Astrocyte (in vitro differentiated cells and primary cell): ENCODE measurements at regions not wholly inside any gene's neighbourhood (a gene's known extent, or its start where the extent isn't known, plus 50 kb on each side); places are given as distances from the start of the nearest gene placed in this dataset.

Experiments used
- DNase-seq: peaks from one replicate; pipeline ENCODE4 v3.0.0-alpha.2; 2010; ENCODE audit warnings: low read depth
- FAIRE-seq: peaks from 2 replicates; lab custom pipeline; 2011; peaks lifted over from hg19 to GRCh38; lab: Jason Lieb, UNC
- H2AFZ ChIP-seq: 2 replicates; pipeline ENCODE4 v1.6.0; 2012; ENCODE audit warnings: low read depth, low read length, inconsistent platforms
- H3K27ac ChIP-seq: 2 replicates; pipeline ENCODE4 v1.5.1; 2011; ENCODE audit warnings: low read depth, low read length, inconsistent platforms
- H3K27me3 ChIP-seq: 2 replicates; pipeline ENCODE4 v1.6.0; 2011; ENCODE audit warnings: low read length, inconsistent platforms; ENCODE audit not compliant: insufficient read depth
- H3K36me3 ChIP-seq: 2 replicates; pipeline ENCODE4 v1.5.1; 2011; ENCODE audit warnings: low read length, inconsistent platforms; ENCODE audit not compliant: insufficient read depth
- H3K4me1 ChIP-seq: 2 replicates; pipeline ENCODE4 v1.5.1; 2011; ENCODE audit warnings: low read length, inconsistent platforms; ENCODE audit not compliant: insufficient read depth
- H3K4me2 ChIP-seq: 2 replicates; pipeline ENCODE4 v1.6.0; 2012; ENCODE audit warnings: low read length, inconsistent platforms
- H3K4me3 ChIP-seq: 2 replicates; pipeline ENCODE4 v1.5.1; 2011; ENCODE audit warnings: low read depth, mild to moderate bottlenecking, low read length, inconsistent platforms; ENCODE audit not compliant: insufficient read depth
- H3K79me2 ChIP-seq: 2 replicates; pipeline ENCODE4 v1.6.0; 2012; ENCODE audit warnings: mild to moderate bottlenecking, low read length, inconsistent platforms; ENCODE audit not compliant: insufficient read depth
- H3K9ac ChIP-seq: 2 replicates; pipeline ENCODE4 v1.6.0; 2012; ENCODE audit warnings: mild to moderate bottlenecking, low read length, inconsistent platforms
- H3K9me3 ChIP-seq: 2 replicates; pipeline ENCODE4 v1.5.1; 2012; ENCODE audit warnings: low read depth, mild to moderate bottlenecking, low read length, inconsistent platforms; ENCODE audit not compliant: insufficient read depth
- H4K20me1 ChIP-seq: 2 replicates; pipeline ENCODE4 v1.6.0; 2012; ENCODE audit warnings: low read length, inconsistent platforms; ENCODE audit not compliant: insufficient read depth
- H3K27ac Mint-ChIP-seq: one replicate; pipeline ENCODE4 v1.8.0; 2021; ENCODE audit warnings: mild to moderate bottlenecking, mixed read lengths; ENCODE audit not compliant: unreplicated experiment
- H3K27me3 Mint-ChIP-seq: one replicate; pipeline ENCODE4 v1.8.0; 2021; ENCODE audit warnings: low read depth, mixed read lengths; ENCODE audit not compliant: unreplicated experiment
- H3K36me3 Mint-ChIP-seq: one replicate; pipeline ENCODE4 v1.8.0; 2021; ENCODE audit warnings: low read depth, mixed read lengths; ENCODE audit not compliant: unreplicated experiment
- H3K4me1 Mint-ChIP-seq: one replicate; pipeline ENCODE4 v1.8.0; 2021; ENCODE audit warnings: low read depth, mixed read lengths; ENCODE audit not compliant: unreplicated experiment
- H3K4me3 Mint-ChIP-seq: one replicate; pipeline ENCODE4 v1.8.0; 2021; ENCODE audit warnings: mild to moderate bottlenecking, moderate library complexity, mixed read lengths; ENCODE audit not compliant: unreplicated experiment
- H3K9me3 Mint-ChIP-seq: one replicate; pipeline ENCODE4 v1.8.0; 2021; ENCODE audit warnings: mild to moderate bottlenecking, mixed read lengths; ENCODE audit not compliant: unreplicated experiment
- CTCF ChIP-seq: IDR thresholded peaks from 2 replicates; pipeline ENCODE4 v1.5.1; 2011; ENCODE audit warnings: low read depth, mild to moderate bottlenecking, inconsistent platforms, low read length, moderate library complexity; ENCODE audit not compliant: insufficient read depth
- EZH2 ChIP-seq: IDR thresholded peaks from 2 replicates; pipeline ENCODE4 v1.6.1; 2012; ENCODE audit warnings: mild to moderate bottlenecking, low read length, inconsistent platforms; ENCODE audit not compliant: insufficient read depth

DNA sequence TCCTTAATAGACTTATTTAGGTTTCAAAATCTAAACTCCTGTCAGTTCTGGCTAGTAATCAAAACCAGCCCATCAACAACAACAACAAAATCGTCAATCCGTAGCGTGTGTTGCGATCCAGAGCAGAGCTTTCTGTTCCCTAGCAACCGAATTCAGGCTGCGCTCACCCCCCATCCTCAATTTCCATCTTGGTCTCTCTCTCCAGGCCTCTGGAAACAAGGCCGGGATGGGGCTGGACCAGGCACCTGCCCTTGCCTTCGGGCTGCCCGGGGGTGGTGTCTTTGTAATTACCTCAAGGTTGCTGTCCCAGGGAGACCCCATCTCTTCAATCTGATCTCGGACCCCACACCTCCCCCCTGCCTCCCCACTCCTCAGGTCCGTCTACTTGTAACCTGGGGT, 1341.5 kb downstream of the BRD1 start:
- Mint-ChIP-seq H3K9me3 (no peaks in the 10 kb centered on the region), H3K27me3 (peaks cover 40% of the 10 kb centered on the region), H3K4me3 (no peak overlapping the region), H3K27ac (no peak overlapping the region), H3K4me1 (no peaks in the 10 kb centered on the region), H3K36me3 (no peaks in the 10 kb centered on the region)
- Histone ChIP-seq H3K4me2 (no peak overlapping the region), H3K4me1 (peaks cover 5% of the 10 kb centered on the region), H4K20me1 (peaks cover 5% of the 10 kb centered on the region), H3K36me3 (no peaks in the 10 kb centered on the region), H3K9me3 (no peaks in the 10 kb centered on the region), H3K9ac (no peak overlapping the region), H3K4me3 (no peak overlapping the region), H3K27me3 (peaks cover 3% of the 10 kb centered on the region), H3K79me2 (no peaks in the 10 kb centered on the region), H3K27ac (no peak overlapping the region), H2AFZ (no peak overlapping the region)
- TF ChIP-seq CTCF = no peak
- TF ChIP-seq EZH2 = no peak
- FAIRE-seq (no peak), DNase-seq (no peak)

GRCh38 chr22:48485149-48486133, 1342.2 kb downstream of the BRD1 start:
- Histone ChIP-seq H4K20me1 (no peaks in the 10 kb centered on the region), H3K36me3 (no peaks in the 10 kb centered on the region), H3K4me1 (peaks cover 2% of the 10 kb centered on the region), H3K4me2 (no peak overlapping the region), H3K27ac (no peak overlapping the region), H3K4me3 (no peak overlapping the region), H3K9me3 (no peaks in the 10 kb centered on the region), H3K79me2 (no peaks in the 10 kb centered on the region), H3K27me3 (no peaks in the 10 kb centered on the region), H2AFZ (no peak overlapping the region), H3K9ac (no peak overlapping the region)
- no peak for FAIRE-seq
- Mint-ChIP-seq H3K4me3 (no peak overlapping the region), H3K36me3 (no peaks in the 10 kb centered on the region), H3K4me1 (no peaks in the 10 kb centered on the region), H3K9me3 (no peaks in the 10 kb centered on the region), H3K27me3 (peaks cover 37% of the 10 kb centered on the region), H3K27ac (no peak overlapping the region)
- TF ChIP-seq CTCF (no peak), EZH2 (no peak)
- DNase-seq = no peak
